HepG2 (cell line): ENCODE measurements at regions not wholly inside any gene's neighbourhood (a gene's known extent, or its start where the extent isn't known, plus 50 kb on each side); places are given as distances from the start of the nearest gene placed in this dataset.

Experiments used
- ARID4A ChIP-seq: sonication (generic); formaldehyde crosslinking; IDR thresholded peaks from 2 replicates; pipeline ENCODE4 v1.5.0; 2020; ENCODE audit warnings: mild to moderate bottlenecking, missing genetic modification reagents, borderline replicate concordance
- CEBPZ ChIP-seq: IDR thresholded peaks from 2 replicates; pipeline ENCODE4 v1.6.1; 2012; ENCODE audit warnings: low read length, improper control_type of control experiment
- FOXM1 ChIP-seq: sonication (generic); formaldehyde crosslinking; IDR thresholded peaks from 2 replicates; pipeline ENCODE4 v1.5.0; 2020; ENCODE audit warnings: missing genetic modification reagents
- HNRNPL ChIP-seq: fragments of 200-400 bp; formaldehyde crosslinking; IDR thresholded peaks from 2 replicates; pipeline ENCODE4 v1.6.1; 2017; ENCODE audit warnings: mild to moderate bottlenecking, low read depth, low read length
- MYNN ChIP-seq: sonication (generic); formaldehyde crosslinking; IDR thresholded peaks from 2 replicates; pipeline ENCODE4 v1.4.0; 2020; ENCODE audit warnings: mild to moderate bottlenecking, low read depth, missing genetic modification reagents
- NCOA5 ChIP-seq: sonication (generic); formaldehyde crosslinking; IDR thresholded peaks from 2 replicates; pipeline ENCODE4 v1.4.0; 2020; ENCODE audit warnings: missing genetic modification reagents
- PCBP1 ChIP-seq: fragments of 200-400 bp; formaldehyde crosslinking; IDR thresholded peaks from 2 replicates; pipeline ENCODE4 v1.6.1; 2017; ENCODE audit warnings: mild to moderate bottlenecking, low read depth, low read length, borderline replicate concordance
- POLR2AphosphoS5 ChIP-seq: IDR thresholded peaks from 2 replicates; pipeline ENCODE4 v1.6.1; 2012; ENCODE audit warnings: low read depth, low read length
- ZFY ChIP-seq: sonication (generic); formaldehyde crosslinking; IDR thresholded peaks from 2 replicates; pipeline ENCODE4 v1.4.0; 2020; ENCODE audit warnings: missing genetic modification reagents
- ZNF607 ChIP-seq: sonication (generic); formaldehyde crosslinking; IDR thresholded peaks from 2 replicates; pipeline ENCODE4 v1.5.1; 2020; ENCODE audit warnings: missing genetic modification reagents, mild to moderate bottlenecking, borderline replicate concordance

- no peak for TF ChIP-seq PCBP1
- TF ChIP-seq FOXM1 (CRISPR knock-in tag), result no peak
- TF ChIP-seq ZFY, result no peak
- no peak for TF ChIP-seq MYNN
- no peak for TF ChIP-seq HNRNPL
- TF ChIP-seq NCOA5 (CRISPR knock-in tag), result no peak
- no peak for TF ChIP-seq POLR2AphosphoS5
- no peak for TF ChIP-seq CEBPZ
- no peak for TF ChIP-seq ARID4A (CRISPR knock-in tag)
- TF ChIP-seq ZNF607 (CRISPR knock-in tag), result no peak
These were observed 165.4 kb upstream of the PPP2R3A start for GRCh38 chr3:135800071-135800549.
